ENCODE measurements at regions not wholly inside any gene's neighbourhood (a gene's known extent, or its start where the extent isn't known, plus 50 kb on each side); places are given as distances from the start of the nearest gene placed in this dataset.

DNA sequence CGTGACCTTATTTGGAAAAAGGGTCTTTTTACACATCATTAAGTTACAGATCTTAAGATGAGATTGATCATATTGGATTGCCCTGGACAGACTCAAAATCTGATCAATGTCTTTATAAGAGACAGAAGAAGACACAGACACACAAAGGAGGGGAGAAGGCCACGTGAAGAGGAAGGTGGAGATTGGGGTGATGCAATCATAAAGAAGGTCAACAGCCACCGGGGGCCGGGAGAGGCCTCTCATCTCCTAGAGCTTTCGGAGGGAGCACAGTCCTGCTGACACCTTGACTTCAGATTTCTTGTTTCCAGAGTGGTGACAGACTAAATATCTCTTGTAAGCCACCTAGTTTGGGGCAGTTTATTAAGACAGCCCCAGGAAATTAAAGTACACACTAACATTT lies 204.6 kb upstream of the CSF3R start:
- no peak for TF ChIP-seq EZH2 (IDR thresholded peaks at IDR 0.05)
- no peak for TF ChIP-seq POLR2AphosphoS5 (IDR thresholded peaks at IDR 0.05; ENCODE audit: borderline replicate concordance, low read depth, low read length)
